Upper lobe of left lung (tissue), 6 donors: ENCODE measurements at regions not wholly inside any gene's neighbourhood (a gene's known extent, or its start where the extent isn't known, plus 50 kb on each side); places are given as distances from the start of the nearest gene placed in this dataset.

Source experiments
- ATAC-seq, 2 donors: fragments of 200-7000 bp; cut with Tn5 transposase; one replicate each; pipeline ENCODE4 v1.9.1; 2022; ENCODE audit warnings: mild to moderate bottlenecking in 2 of 2, moderate library complexity in 2 of 2; ENCODE audit not compliant: low FRiP score in 2 of 2
- DNase-seq, 2 donors: peaks; one replicate each; pipeline ENCODE4 v3.0.0-alpha.2; 2019 to 2020
- H3K27ac ChIP-seq, 4 donors: fragments of 200-600 bp; sonication (generic); one replicate each; pipeline ENCODE4 v1.5.1; 2016 to 2019
- H3K27me3 ChIP-seq, 4 donors: fragments of 200-600 bp; sonication (generic); one replicate each; pipeline ENCODE4 v1.5.1; 2017 to 2019
- H3K36me3 ChIP-seq, 4 donors: fragments of 200-600 bp; sonication (generic); one replicate each; pipeline ENCODE4 v1.5.1; 2016 to 2019
- H3K4me1 ChIP-seq, 4 donors: fragments of 200-600 bp; sonication (generic); one replicate each; pipeline ENCODE4 v1.5.1; 2018 to 2019
- H3K4me3 ChIP-seq, 4 donors: fragments of 200-600 bp; sonication (generic); one replicate each; pipeline ENCODE4 v1.5.1; 2017 to 2019; ENCODE audit warnings: mild to moderate bottlenecking in 2 of 4, moderate library complexity in 1 of 4
- H3K9me3 ChIP-seq, 4 donors: fragments of 200-600 bp; sonication (generic); one replicate each; pipeline ENCODE4 v1.5.1; 2018 to 2019
- CTCF ChIP-seq, 6 experiments: fragments of 450-650 bp in 4 of 6; fragments of 200-600 bp in 2 of 6; sonication (generic) in 2 of 6; IDR thresholded peaks; one replicate each; pipeline ENCODE4 v1.5.1; 2016 to 2019; ENCODE audit warnings: antibody characterized with exemption in 6 of 6
- EP300 ChIP-seq, 4 donors: sonication (generic); formaldehyde crosslinking; IDR thresholded peaks; one replicate each; pipeline ENCODE4 v1.5.1; 2017; ENCODE audit warnings: antibody characterized with exemption in 4 of 4, control low read depth in 2 of 4
- POLR2A ChIP-seq, 4 donors: fragments of 450-650 bp; IDR thresholded peaks; one replicate each; pipeline ENCODE4 v1.5.1; 2016 to 2017; ENCODE audit warnings: antibody characterized with exemption in 4 of 4, mild to moderate bottlenecking in 2 of 4
- POLR2AphosphoS5 ChIP-seq, 2 donors: sonication (generic); formaldehyde crosslinking; IDR thresholded peaks; one replicate each; pipeline ENCODE4 v1.5.1; 2017; ENCODE audit warnings: antibody characterized with exemption in 2 of 2
- WGBS, 2 donors: methylation state at CpG; one replicate each; pipeline ENCODE4 v1.1.5; 2017 to 2018; 5-methylcytosine and 5-hydroxymethylcytosine counted together
- donor health status: DM: no; HTN: no; CAD: no; lungs with moderate emphysema.
- donor health status: DM: no; HTN: yes; CAD: no; lungs with severe emphysema.

DNA sequence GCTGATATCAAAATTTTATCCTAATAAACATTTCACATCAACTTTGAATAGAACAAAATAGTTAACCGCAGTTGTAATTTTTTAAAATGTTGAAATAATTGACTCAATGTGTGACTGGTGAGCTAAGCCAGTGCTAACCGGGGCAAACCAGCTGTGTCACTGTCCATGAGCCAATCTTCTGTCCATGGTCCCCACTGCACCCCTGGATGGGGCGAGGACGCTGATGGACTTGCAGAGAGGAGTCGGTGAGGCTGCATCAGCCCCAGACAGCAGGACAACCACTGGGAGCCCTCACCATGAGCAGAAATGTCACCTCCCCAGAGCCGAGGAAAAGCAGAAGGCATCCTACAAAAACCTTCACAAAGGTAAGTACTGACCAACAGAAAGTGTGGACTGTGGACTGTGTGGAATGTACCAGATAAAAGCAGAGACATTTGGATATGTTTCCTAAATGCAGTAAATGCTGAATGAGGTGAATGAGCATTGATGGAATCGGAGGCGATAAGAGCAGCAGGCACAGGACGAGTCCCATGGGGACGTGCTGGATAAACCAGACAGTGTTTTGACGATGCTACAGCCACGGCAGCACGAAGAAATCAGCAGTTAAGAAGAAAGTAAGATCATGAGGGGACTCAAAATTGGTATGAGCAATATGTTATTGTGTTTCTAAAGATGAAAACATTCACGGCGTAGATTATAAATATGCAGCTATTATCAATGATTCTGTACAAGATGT lies 115.0 kb upstream of the BACE2 start:
- 80 to 81% methylated on average over 15 of the region's 15 CpGs for WGBS, 2 donors
- Histone ChIP-seq H3K4me1 (no peaks in the 10 kb centered on the region), H3K27ac (no peak overlapping the region), H3K4me3 (no peak overlapping the region), H3K27me3 (no peaks in the 10 kb centered on the region), H3K9me3 (no peaks in the 10 kb centered on the region), H3K36me3 (no peaks in the 10 kb centered on the region)
- DNase-seq (no peak), ATAC-seq (peak in 1 of 2 donors; percentile 54)
- TF ChIP-seq CTCF (IDR thresholded peaks at IDR 0.05), result no peak
- no peak for TF ChIP-seq POLR2AphosphoS5 (IDR thresholded peaks at IDR 0.05)
- TF ChIP-seq EP300 (IDR thresholded peaks at IDR 0.05), result no peak
- no peak for TF ChIP-seq POLR2A (IDR thresholded peaks at IDR 0.05)

- DNase-seq (no peak), ATAC-seq (peak in 1 of 2 donors; percentile 26)
- no peak for TF ChIP-seq POLR2AphosphoS5 (IDR thresholded peaks at IDR 0.05)
- TF ChIP-seq EP300 (IDR thresholded peaks at IDR 0.05), result no peak
- no peak for TF ChIP-seq CTCF (IDR thresholded peaks at IDR 0.05)
- H3K9me3 ChIP-seq, result no peaks in the 10 kb centered on the region
- no peak overlapping the region for H3K27ac ChIP-seq
- WGBS, 2 donors, result 84 to 91% methylated on average over 6 of the region's 6 CpGs
- no peaks in the 10 kb centered on the region for H3K27me3 ChIP-seq
- no peak overlapping the region for H3K4me3 ChIP-seq
- H3K36me3 ChIP-seq, result no peaks in the 10 kb centered on the region
- no peaks in the 10 kb centered on the region for H3K4me1 ChIP-seq
Observed at GRCh38 chr21:41054018-41054578, 113.9 kb upstream of the BACE2 start.

- H3K4me3 ChIP-seq, result no peak overlapping the region
- H3K27ac ChIP-seq, result no peak overlapping the region
- ATAC-seq (no peak), DNase-seq (no peak)
- TF ChIP-seq POLR2AphosphoS5 (IDR thresholded peaks at IDR 0.05) (no peak), CTCF (IDR thresholded peaks at IDR 0.05) (no peak), EP300 (IDR thresholded peaks at IDR 0.05) (no peak), POLR2A (IDR thresholded peaks at IDR 0.05) (no peak)
- no peaks in the 10 kb centered on the region for H3K36me3 ChIP-seq
- 69 to 80% methylated on average over 8 of the region's 8 CpGs for WGBS, 2 donors
- no peaks in the 10 kb centered on the region for H3K27me3 ChIP-seq
- H3K9me3 ChIP-seq, result no peaks in the 10 kb centered on the region
- no peaks in the 10 kb centered on the region for H3K4me1 ChIP-seq
Observed at GRCh38 chr21:41055266-41055665, 112.7 kb upstream of the BACE2 start.

DNA sequence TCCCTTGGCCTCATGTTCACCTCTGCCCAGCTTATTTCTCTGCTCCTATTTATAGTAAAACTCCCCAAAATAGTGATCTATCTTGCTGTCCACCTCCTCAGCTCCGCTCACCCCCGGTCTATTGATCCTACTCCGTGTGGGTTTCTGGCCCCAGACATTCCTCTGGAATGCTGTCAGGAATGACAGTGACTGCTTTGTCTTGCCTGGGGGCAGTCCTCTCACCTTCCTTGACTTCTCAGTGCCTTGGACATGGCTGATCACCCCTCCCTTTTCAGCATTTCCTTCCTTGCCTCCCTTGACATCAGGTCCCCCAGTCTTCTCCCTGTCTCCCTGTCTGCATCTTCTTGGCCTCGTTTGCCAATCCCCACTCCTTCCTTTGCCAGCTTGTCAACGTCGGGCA lies 108.1 kb upstream of the BACE2 start:
- no peaks in the 10 kb centered on the region for H3K9me3 ChIP-seq
- TF ChIP-seq POLR2A (IDR thresholded peaks at IDR 0.05) (no peak), POLR2AphosphoS5 (IDR thresholded peaks at IDR 0.05) (no peak), EP300 (IDR thresholded peaks at IDR 0.05) (no peak), CTCF (IDR thresholded peaks at IDR 0.05) (no peak)
- WGBS, 2 donors, result 62 to 76% methylated on average over 6 of the region's 6 CpGs
- no peaks in the 10 kb centered on the region for H3K27me3 ChIP-seq
- no peak for ATAC-seq
- H3K4me1 ChIP-seq, result no peaks in the 10 kb centered on the region
- H3K4me3 ChIP-seq, result no peak overlapping the region
- H3K27ac ChIP-seq, result no peak overlapping the region
- DNase-seq, result no peak
- no peaks in the 10 kb centered on the region for H3K36me3 ChIP-seq

DNA sequence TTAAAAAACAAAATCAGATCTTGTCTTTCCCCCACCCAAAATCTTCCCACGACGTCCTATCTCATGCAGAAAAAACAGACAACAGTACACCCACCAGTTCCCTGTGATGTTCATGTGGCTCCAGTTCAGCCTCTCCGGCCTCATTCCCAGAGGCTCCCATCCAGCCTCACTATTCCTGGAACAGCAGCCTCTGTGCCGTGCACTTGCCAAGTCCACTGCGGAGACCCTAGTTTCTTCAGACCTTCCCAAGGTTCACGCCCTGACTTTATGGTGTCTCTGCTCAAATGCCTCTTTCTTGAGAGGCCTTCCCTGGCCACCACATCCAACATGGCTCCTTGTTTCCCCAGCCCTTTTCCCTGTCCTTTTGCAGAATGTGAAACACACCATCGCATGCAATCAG lies 106.3 kb upstream of the BACE2 start:
- WGBS, 2 donors, result 91 to 93% methylated on average over 7 of the region's 7 CpGs
- Histone ChIP-seq H3K9me3 (no peaks in the 10 kb centered on the region), H3K4me3 (no peak overlapping the region), H3K27ac (no peak overlapping the region), H3K27me3 (no peaks in the 10 kb centered on the region), H3K4me1 (no peaks in the 10 kb centered on the region), H3K36me3 (no peaks in the 10 kb centered on the region)
- ATAC-seq, result no peak
- no peak for DNase-seq
- TF ChIP-seq EP300 (IDR thresholded peaks at IDR 0.05), result no peak
- no peak for TF ChIP-seq CTCF (IDR thresholded peaks at IDR 0.05)
- TF ChIP-seq POLR2AphosphoS5 (IDR thresholded peaks at IDR 0.05), result no peak
- no peak for TF ChIP-seq POLR2A (IDR thresholded peaks at IDR 0.05)
